SH-SY5Y (cell line): ENCODE measurements at regions not wholly inside any gene's neighbourhood (a gene's known extent, or its start where the extent isn't known, plus 50 kb on each side); places are given as distances from the start of the nearest gene placed in this dataset.

ENCODE experiments used
- GATA2 ChIP-seq: IDR thresholded peaks from 2 replicates; pipeline ENCODE4 v1.6.1; 2011; ENCODE audit warnings: mild to moderate bottlenecking, low read depth, low read length
- GATA3 ChIP-seq: IDR thresholded peaks from 2 replicates; pipeline ENCODE4 v1.6.1; 2011; ENCODE audit warnings: low read depth, mild to moderate bottlenecking, low read length, moderate library complexity

DNA sequence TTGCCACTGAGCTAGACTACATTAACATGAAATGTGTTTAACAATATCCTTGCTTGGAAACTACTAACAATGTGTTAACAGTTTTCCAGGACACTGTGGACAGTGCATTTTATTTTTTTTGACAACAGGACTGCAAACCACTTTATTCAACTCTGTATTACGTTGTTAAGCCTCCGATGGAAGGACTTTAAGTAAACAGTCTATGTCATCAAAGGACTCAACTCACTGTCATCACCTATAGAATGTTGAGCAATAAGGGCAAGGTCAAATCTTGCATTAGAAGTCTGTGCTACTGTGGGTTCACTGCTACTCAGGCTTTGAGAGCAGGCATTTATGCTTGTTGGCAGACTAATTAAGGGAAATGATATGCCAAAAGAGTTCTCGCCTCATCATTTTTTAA, 483.7 kb downstream of the FLRT2 start:
- TF ChIP-seq GATA3 = no peak
- TF ChIP-seq GATA2 = no peak
